ENCODE measurements at regions not wholly inside any gene's neighbourhood (a gene's known extent, or its start where the extent isn't known, plus 50 kb on each side); places are given as distances from the start of the nearest gene placed in this dataset.

DNA sequence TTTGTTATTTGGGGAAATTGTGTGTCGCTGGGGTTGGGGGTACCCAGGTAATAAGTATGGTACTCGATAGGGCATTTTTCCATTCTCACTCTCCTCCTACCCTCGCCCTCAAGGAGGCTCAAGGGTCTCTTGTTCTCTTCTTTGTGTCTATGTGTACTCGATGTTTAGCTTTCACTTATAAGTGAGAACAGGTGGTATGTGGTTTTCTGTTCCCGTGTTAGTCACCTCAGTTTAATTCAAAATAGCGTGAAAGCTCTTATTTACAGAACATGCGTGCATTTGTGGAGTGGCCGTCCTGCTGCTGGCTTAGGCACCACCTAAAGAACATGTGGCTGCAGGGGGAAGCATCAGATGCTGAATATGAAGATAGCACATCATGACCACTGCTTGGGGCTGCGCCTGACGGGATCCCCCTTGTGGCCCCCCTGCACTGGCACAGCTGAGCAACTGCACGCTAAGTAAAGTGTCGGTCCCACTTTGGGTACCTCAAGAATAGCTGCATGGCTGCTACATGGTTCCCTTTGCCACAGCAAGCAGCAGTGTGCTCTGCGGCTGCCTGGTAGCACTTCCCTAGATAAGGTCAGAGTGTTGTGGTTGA, 569.0 kb downstream of the DCDC2C start:
- H3K4me3 ChIP-seq (ENCODE audit: low read length) = no peak overlapping the region
- DNase-seq (ENCODE audit: low read depth) = no peak
- TF ChIP-seq, protein P1, sequence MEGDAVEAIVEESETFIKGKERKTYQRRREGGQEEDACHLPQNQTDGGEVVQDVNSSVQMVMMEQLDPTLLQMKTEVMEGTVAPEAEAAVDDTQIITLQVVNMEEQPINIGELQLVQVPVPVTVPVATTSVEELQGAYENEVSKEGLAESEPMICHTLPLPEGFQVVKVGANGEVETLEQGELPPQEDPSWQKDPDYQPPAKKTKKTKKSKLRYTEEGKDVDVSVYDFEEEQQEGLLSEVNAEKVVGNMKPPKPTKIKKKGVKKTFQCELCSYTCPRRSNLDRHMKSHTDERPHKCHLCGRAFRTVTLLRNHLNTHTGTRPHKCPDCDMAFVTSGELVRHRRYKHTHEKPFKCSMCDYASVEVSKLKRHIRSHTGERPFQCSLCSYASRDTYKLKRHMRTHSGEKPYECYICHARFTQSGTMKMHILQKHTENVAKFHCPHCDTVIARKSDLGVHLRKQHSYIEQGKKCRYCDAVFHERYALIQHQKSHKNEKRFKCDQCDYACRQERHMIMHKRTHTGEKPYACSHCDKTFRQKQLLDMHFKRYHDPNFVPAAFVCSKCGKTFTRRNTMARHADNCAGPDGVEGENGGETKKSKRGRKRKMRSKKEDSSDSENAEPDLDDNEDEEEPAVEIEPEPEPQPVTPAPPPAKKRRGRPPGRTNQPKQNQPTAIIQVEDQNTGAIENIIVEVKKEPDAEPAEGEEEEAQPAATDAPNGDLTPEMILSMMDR (IDR thresholded peaks at IDR 0.05; ENCODE audit: insufficient read depth, low read depth, low read length, missing control alignments) = no peak

DNA sequence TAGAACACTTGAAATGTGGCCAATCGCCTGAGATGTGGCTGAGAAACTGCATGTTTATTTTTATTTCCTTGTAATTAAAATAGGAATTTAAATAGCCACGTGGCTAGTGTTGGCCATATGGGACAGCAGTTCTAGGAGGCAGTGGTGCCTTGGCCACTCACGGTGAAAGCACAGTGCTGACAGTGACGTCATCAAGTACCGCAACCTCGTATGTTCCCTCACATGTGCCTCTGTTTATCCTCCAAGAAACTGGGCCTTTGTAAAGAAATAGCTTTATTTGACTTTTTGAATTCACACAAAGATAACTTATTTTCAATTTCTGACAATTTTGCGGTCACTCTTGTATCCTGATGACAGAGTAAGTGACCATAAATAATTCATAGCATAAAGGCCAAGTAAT, 575.0 kb downstream of the DCDC2C start:
- DNase-seq (ENCODE audit: low read depth) = no peak
- TF ChIP-seq, protein P1 (IDR thresholded peaks at IDR 0.05; ENCODE audit: insufficient read depth, low read depth, low read length, missing control alignments) = no peak
- H3K4me3 ChIP-seq (ENCODE audit: low read length) = no peak overlapping the region

DNA sequence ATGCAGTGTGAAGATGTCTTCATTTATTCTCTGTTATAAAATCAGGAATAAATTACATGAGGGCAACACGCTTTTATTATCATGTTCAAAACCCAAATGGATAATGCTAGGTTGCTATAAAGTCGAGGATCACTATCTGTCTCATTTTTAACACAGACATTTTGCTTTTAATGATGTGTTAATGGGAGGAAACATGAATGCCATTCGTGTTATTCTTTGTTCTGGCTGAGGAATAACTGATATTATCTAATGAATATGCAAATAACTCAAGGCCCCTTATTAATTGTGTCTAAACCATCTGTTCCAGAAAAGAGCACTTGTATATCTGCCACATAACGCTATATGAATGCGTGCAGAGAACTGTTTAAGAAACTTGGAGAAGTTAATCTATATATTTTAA, 576.1 kb downstream of the DCDC2C start:
- no peak overlapping the region for H3K4me3 ChIP-seq (ENCODE audit: low read length)
- DNase-seq (ENCODE audit: low read depth) = no peak
- TF ChIP-seq, protein P1 (IDR thresholded peaks at IDR 0.05; ENCODE audit: insufficient read depth, low read depth, low read length, missing control alignments) = no peak

DNA sequence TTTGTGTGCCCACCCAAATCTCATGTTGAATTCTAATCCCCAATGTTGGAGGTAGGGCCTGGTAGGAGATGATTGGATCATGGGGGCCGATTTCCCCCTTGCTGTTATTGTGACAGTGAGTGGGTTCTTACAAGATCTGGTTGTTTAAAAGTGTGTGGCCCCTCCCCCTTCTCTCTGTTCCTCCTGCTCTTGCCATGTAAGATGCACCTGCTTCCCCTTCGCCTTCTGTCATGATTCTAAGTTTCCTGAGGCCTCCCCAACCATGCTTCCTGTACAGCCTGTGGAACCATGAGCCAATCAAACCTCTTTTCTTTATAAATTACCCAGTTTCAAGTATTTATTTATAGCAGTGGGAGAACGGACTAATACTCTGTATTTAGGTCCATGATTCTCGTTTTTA, 588.1 kb downstream of the DCDC2C start:
- TF ChIP-seq, protein P1 (IDR thresholded peaks at IDR 0.05; ENCODE audit: insufficient read depth, low read depth, low read length, missing control alignments) = no peak
- no peak for DNase-seq (ENCODE audit: low read depth)
- no peak overlapping the region for H3K4me3 ChIP-seq (ENCODE audit: low read length)

DNA sequence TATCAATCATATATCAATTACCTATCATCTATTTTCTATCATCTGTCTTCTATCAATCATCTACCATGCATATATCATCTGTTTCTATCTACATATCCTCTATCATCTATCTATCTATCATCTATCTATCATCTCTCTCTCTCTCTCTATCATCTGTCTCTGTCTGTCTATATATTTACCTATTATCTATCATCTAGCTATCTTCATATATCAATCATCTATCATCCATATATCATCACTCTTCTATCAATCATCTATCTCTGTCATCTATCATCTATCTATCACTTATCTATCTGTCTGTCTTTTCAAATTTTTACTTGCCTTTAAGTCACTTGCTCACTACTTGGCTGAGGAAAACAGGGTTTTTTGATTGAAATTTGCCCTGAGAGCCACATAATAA, 592.3 kb downstream of the DCDC2C start:
- DNase-seq (ENCODE audit: low read depth) = no peak
- TF ChIP-seq, protein P1 (IDR thresholded peaks at IDR 0.05; ENCODE audit: insufficient read depth, low read depth, low read length, missing control alignments) = no peak
- H3K4me3 ChIP-seq (ENCODE audit: low read length) = no peak overlapping the region

DNA sequence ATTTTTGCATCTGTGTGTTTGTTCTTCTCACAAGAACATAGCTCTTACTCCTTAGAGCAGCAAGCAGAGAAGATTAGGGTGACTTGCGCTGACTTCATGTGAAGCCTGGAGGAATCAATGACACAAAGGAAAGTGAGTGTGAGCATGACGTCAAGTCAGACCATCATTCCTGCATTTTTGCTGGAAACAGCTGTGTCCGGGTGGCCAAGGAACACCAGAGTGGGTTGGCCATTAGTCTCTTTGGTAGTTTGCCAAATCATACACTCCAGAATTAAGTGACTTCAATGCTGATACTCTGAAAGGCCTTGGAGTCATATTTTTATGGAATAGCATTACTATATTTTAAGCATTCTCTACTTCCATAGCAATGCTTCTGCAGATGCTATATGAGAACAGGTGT, 597.2 kb downstream of the DCDC2C start:
- DNase-seq (ENCODE audit: low read depth) = no peak
- no peak overlapping the region for H3K4me3 ChIP-seq (ENCODE audit: low read length)
- TF ChIP-seq, protein P1 (IDR thresholded peaks at IDR 0.05; ENCODE audit: insufficient read depth, low read depth, low read length, missing control alignments) = no peak

DNA sequence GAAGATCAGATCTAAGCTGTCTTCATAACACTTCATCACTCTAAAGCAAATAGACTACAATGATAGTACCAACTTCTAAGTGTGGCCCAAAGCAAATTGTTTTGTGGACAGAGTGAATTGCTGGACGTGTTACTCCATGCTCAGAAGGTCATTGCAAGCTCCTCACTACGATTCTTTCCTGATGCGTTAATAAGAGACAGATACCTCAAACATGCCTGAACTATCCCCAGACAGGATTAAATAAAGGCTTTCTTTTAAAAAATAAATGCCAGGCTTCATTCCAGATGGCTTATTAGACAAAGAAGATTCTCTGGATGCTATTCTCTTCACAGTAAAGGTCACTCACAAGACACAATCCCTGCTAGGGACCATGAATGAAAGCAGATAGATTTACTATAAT, 621.2 kb downstream of the DCDC2C start:
- no peak overlapping the region for H3K4me3 ChIP-seq (ENCODE audit: low read length)
- DNase-seq (ENCODE audit: low read depth) = peak; percentile 4
- TF ChIP-seq, protein P1 (IDR thresholded peaks at IDR 0.05; ENCODE audit: insufficient read depth, low read depth, low read length, missing control alignments) = no peak

All from epithelial cell of esophagus (primary cell).